Neural cell (in vitro differentiated cells): ENCODE measurements at regions not wholly inside any gene's neighbourhood (a gene's known extent, or its start where the extent isn't known, plus 50 kb on each side); places are given as distances from the start of the nearest gene placed in this dataset.

ENCODE experiments used
- CTCF ChIP-seq: fragments of 450-650 bp; IDR thresholded peaks from 2 replicates; pipeline ENCODE4 v1.5.1; 2014; ENCODE audit warnings: antibody characterized with exemption, mild to moderate bottlenecking, moderate library complexity; ENCODE audit not compliant: poor library complexity, severe bottlenecking
- EP300 ChIP-seq: fragments of 450-650 bp; conservative IDR thresholded peaks from 2 replicates; pipeline ENCODE4 v1.6.1; 2014; ENCODE audit warnings: antibody characterized with exemption, mild to moderate bottlenecking, moderate library complexity; ENCODE audit not compliant: poor library complexity, severe bottlenecking

DNA sequence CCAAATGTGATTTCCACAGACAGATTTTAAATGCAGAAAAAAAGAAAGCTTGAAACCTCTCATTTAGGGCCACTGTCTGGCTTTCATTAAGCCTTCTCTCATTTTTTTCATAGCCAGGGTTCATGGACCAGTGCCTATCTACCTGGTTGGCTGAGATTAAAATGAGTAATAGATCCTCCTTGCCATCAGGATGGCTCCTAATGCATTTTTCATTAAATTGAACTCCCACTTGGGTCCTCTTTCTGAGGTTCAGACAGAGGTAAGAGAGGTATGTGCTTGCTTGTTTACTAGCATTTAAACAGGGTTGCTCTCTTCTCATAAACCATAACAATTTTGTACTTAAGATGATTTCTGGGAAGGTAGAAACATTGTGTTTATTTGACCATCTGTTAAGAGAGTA lies 473.0 kb downstream of the TBC1D4 start:
- TF ChIP-seq CTCF (no peak), EP300 (no peak)
